ENCODE measurements at regions not wholly inside any gene's neighbourhood (a gene's known extent, or its start where the extent isn't known, plus 50 kb on each side); places are given as distances from the start of the nearest gene placed in this dataset.

GRCh38 chr9:22580788-22581187 is 134.2 kb downstream of the DMRTA1 start:
- TF ChIP-seq, protein P1, sequence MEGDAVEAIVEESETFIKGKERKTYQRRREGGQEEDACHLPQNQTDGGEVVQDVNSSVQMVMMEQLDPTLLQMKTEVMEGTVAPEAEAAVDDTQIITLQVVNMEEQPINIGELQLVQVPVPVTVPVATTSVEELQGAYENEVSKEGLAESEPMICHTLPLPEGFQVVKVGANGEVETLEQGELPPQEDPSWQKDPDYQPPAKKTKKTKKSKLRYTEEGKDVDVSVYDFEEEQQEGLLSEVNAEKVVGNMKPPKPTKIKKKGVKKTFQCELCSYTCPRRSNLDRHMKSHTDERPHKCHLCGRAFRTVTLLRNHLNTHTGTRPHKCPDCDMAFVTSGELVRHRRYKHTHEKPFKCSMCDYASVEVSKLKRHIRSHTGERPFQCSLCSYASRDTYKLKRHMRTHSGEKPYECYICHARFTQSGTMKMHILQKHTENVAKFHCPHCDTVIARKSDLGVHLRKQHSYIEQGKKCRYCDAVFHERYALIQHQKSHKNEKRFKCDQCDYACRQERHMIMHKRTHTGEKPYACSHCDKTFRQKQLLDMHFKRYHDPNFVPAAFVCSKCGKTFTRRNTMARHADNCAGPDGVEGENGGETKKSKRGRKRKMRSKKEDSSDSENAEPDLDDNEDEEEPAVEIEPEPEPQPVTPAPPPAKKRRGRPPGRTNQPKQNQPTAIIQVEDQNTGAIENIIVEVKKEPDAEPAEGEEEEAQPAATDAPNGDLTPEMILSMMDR (IDR thresholded peaks at IDR 0.05) = no peak
- no peak for TF ChIP-seq POLR2A (IDR thresholded peaks at IDR 0.05; ENCODE audit: low read depth)

All from esophagus muscularis mucosa (tissue), 3 donors.